Fibroblast of lung (primary cell): ENCODE measurements at regions not wholly inside any gene's neighbourhood (a gene's known extent, or its start where the extent isn't known, plus 50 kb on each side); places are given as distances from the start of the nearest gene placed in this dataset.

ENCODE experiments used
- DNase-seq, 2 donors: peaks; one replicate each; pipeline versions ENCODE4 v3.0.0 to v3.0.0-alpha.2; 2010; ENCODE audit warnings: low read depth in 2 of 2
- H2AFZ ChIP-seq: 2 replicates; pipeline ENCODE4 v1.5.1; 2012; ENCODE audit warnings: low read length, control low read depth, inconsistent platforms
- H3K27ac ChIP-seq: 2 replicates; pipeline ENCODE4 v1.5.1; 2011; ENCODE audit warnings: low read length, control low read depth; ENCODE audit not compliant: insufficient read depth
- H3K27me3 ChIP-seq: 2 replicates; pipeline ENCODE4 v1.5.1; 2011; ENCODE audit warnings: mild to moderate bottlenecking, low read length; ENCODE audit not compliant: control insufficient read depth, insufficient read depth
- H3K36me3 ChIP-seq: 2 replicates; pipeline ENCODE4 v1.5.1; 2011; ENCODE audit warnings: low read length; ENCODE audit not compliant: control insufficient read depth, insufficient read depth
- H3K4me1 ChIP-seq: 2 replicates; pipeline ENCODE4 v1.5.1; 2011; ENCODE audit warnings: low read length; ENCODE audit not compliant: control insufficient read depth, insufficient read depth; ENCODE audit errors: extremely low read depth
- H3K4me2 ChIP-seq: 2 replicates; pipeline ENCODE4 v1.5.1; 2011; ENCODE audit warnings: low read length, control low read depth; ENCODE audit not compliant: insufficient read depth; ENCODE audit errors: extremely low read depth
- H3K4me3 ChIP-seq, 4 experiments: fragments of 200-600 bp in 1 of 4; sonication (generic) in 1 of 4; replicated peaks in 1 of 4; 2 replicates each; pipeline ENCODE4 v1.5.1; 2011 to 2016; ENCODE audit warnings: low read length in 4 of 4, low read depth in 3 of 4, mild to moderate bottlenecking in 3 of 4, control low read depth in 2 of 4, inconsistent platforms in 1 of 4, mixed read lengths in 1 of 4; ENCODE audit not compliant: insufficient read depth in 1 of 4; ENCODE audit errors: control extremely low read depth in 1 of 4
- H3K79me2 ChIP-seq: 2 replicates; pipeline ENCODE4 v1.5.1; 2012; ENCODE audit warnings: mild to moderate bottlenecking, low read length, inconsistent platforms; ENCODE audit not compliant: control insufficient read depth, insufficient read depth
- H3K9ac ChIP-seq: 2 replicates; pipeline ENCODE4 v1.5.1; 2011; ENCODE audit warnings: mild to moderate bottlenecking, low read length, control low read depth; ENCODE audit not compliant: insufficient read depth
- H3K9me3 ChIP-seq: 2 replicates; pipeline ENCODE4 v1.5.1; 2012; ENCODE audit warnings: low read depth, low read length; ENCODE audit not compliant: control insufficient read depth, insufficient read depth
- H4K20me1 ChIP-seq: 2 replicates; pipeline ENCODE4 v1.5.1; 2011; ENCODE audit warnings: low read length; ENCODE audit not compliant: control insufficient read depth, insufficient read depth; ENCODE audit errors: extremely low read depth
- EZH2 ChIP-seq: IDR thresholded peaks from 2 replicates; pipeline ENCODE4 v1.5.1; 2012; ENCODE audit warnings: low read length, control low read depth, mild to moderate bottlenecking; ENCODE audit errors: missing control alignments
- TF ChIP-seq, protein P1 (sequence below), 2 donors: IDR thresholded peaks in 1 of 2; conservative IDR thresholded peaks in 1 of 2; 1 replicate in 1 of 2; 2 replicates in 1 of 2; pipeline ENCODE4 v1.5.1; 2011 to 2012; ENCODE audit warnings: low read length in 2 of 2, control low read depth in 1 of 2, inconsistent platforms in 1 of 2, low read depth in 1 of 2, mild to moderate bottlenecking in 1 of 2

DNA sequence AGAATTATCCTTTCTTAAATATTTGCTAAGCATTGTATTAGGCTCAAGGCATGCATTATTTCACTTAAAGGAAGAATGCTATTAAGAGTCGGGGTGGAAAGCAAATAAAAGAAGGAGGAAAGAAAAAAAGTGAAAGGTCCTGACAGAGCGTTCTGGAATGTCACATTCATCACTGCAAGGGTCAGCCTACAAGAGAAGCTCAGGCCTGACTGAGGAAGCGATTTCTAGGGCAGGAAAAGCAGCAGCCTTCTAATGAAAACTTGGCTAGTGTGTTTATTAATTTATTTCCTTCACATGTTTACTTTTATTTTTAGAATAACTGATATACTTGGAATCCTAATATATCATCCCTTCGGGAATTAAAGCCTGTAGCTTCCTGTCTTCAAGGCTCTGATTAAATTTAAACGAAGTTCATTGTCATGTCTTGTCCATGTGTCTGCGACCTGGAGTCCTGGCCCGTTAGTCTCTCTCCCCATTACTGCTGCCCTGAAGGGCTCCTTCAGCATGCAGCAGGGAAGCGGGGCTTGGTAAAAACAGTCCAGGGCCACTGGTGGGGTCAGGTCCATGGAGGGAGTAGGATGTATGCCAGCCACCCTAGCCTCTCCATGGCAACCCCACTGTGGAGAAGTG is 119.2 kb upstream of the CCDC68 start:
- no peak for TF ChIP-seq EZH2
- H3K27ac ChIP-seq = no peak overlapping the region
- H3K79me2 ChIP-seq = no peaks in the 10 kb centered on the region
- H3K27me3 ChIP-seq = no peaks in the 10 kb centered on the region
- no peak overlapping the region for H3K4me2 ChIP-seq
- H3K9ac ChIP-seq = no peak overlapping the region
- H4K20me1 ChIP-seq = no peaks in the 10 kb centered on the region
- no peak overlapping the region for H3K4me3 ChIP-seq
- H2AFZ ChIP-seq = no peak overlapping the region
- peak in 1 of 2 donors; percentile 56 for DNase-seq
- no peaks in the 10 kb centered on the region for H3K36me3 ChIP-seq
- no peaks in the 10 kb centered on the region for H3K4me1 ChIP-seq
- no peaks in the 10 kb centered on the region for H3K9me3 ChIP-seq

DNA sequence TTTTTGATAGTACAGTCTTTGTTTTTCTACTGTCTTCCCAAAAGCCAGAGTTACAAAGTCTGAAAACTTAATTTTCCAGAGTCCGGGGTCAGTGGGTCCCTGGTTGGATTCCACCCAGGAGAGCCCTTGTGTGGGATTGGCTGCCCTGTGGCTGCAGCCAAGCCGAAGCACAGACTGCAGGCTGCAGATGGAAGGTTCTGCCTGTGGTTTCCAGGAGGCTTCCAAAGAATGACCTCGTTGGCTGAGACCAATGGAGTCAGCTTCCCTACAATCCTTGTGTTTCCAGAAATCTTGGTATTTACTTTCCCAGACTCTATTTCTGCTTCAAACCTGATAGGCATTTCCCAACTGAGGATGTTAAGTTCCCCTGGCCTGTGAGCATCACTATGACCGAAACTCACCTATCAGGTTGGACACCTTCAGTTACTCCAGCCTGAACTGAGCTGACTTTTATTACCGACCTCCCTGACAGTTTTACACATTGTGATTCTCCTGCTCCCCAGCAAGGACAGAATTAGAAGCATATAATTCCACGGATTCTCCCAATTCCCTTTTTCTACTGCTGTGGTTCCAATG is 117.5 kb upstream of the CCDC68 start:
- Histone ChIP-seq H4K20me1 (no peaks in the 10 kb centered on the region), H3K36me3 (no peaks in the 10 kb centered on the region), H2AFZ (no peak overlapping the region), H3K4me3 (no peak overlapping the region), H3K27me3 (no peaks in the 10 kb centered on the region), H3K79me2 (no peaks in the 10 kb centered on the region), H3K27ac (no peak overlapping the region), H3K9me3 (no peaks in the 10 kb centered on the region), H3K4me2 (no peak overlapping the region), H3K9ac (no peak overlapping the region), H3K4me1 (no peaks in the 10 kb centered on the region)
- TF ChIP-seq, protein P1, sequence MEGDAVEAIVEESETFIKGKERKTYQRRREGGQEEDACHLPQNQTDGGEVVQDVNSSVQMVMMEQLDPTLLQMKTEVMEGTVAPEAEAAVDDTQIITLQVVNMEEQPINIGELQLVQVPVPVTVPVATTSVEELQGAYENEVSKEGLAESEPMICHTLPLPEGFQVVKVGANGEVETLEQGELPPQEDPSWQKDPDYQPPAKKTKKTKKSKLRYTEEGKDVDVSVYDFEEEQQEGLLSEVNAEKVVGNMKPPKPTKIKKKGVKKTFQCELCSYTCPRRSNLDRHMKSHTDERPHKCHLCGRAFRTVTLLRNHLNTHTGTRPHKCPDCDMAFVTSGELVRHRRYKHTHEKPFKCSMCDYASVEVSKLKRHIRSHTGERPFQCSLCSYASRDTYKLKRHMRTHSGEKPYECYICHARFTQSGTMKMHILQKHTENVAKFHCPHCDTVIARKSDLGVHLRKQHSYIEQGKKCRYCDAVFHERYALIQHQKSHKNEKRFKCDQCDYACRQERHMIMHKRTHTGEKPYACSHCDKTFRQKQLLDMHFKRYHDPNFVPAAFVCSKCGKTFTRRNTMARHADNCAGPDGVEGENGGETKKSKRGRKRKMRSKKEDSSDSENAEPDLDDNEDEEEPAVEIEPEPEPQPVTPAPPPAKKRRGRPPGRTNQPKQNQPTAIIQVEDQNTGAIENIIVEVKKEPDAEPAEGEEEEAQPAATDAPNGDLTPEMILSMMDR (conservative IDR thresholded peaks at IDR 0.05 in 1 of 2, IDR thresholded peaks at IDR 0.05 in 1 of 2; ENCODE audit: low read depth in 1 of 2, low read length in 2 of 2) = no peak
- TF ChIP-seq EZH2 = no peak
- peak in 1 of 2 donors; percentile 73 for DNase-seq

DNA sequence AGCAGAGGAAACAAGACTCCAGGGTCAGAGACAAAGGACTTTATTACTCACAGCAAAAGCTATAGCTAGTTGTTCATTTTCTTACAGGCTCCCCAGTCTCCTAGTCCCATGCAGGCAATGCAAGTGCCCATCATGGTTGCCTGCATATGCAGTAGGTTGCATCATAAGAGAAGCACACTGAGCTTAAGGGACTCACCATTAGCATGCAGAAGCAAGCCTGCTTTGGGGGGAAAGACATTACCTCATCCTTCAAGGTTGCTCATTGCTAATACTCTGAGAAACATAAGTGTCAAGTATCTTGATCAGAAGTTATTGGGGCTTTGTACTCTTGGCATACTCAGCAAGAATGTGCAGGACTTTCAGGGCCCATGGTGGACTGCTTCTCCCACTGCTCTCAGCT is 114.6 kb upstream of the CCDC68 start:
- H3K4me3 ChIP-seq = no peak overlapping the region
- TF ChIP-seq EZH2 = no peak
- TF ChIP-seq, protein P1 (conservative IDR thresholded peaks at IDR 0.05 in 1 of 2, IDR thresholded peaks at IDR 0.05 in 1 of 2; ENCODE audit: low read depth in 1 of 2, low read length in 2 of 2) = no peak
- H3K9ac ChIP-seq = no peak overlapping the region
- no peaks in the 10 kb centered on the region for H3K36me3 ChIP-seq
- no peak overlapping the region for H2AFZ ChIP-seq
- H3K4me2 ChIP-seq = no peak overlapping the region
- no peaks in the 10 kb centered on the region for H3K9me3 ChIP-seq
- no peak for DNase-seq
- no peaks in the 10 kb centered on the region for H4K20me1 ChIP-seq
- no peaks in the 10 kb centered on the region for H3K27me3 ChIP-seq
- no peaks in the 10 kb centered on the region for H3K79me2 ChIP-seq
- no peaks in the 10 kb centered on the region for H3K4me1 ChIP-seq
- no peak overlapping the region for H3K27ac ChIP-seq
